ENCODE measurements at regions not wholly inside any gene's neighbourhood (a gene's known extent, or its start where the extent isn't known, plus 50 kb on each side); places are given as distances from the start of the nearest gene placed in this dataset.

GRCh38 chr6:14401246-14401645, 283.7 kb downstream of the CD83 start:
- no peak for TF ChIP-seq JUND (IDR thresholded peaks at IDR 0.05)
- no peak overlapping the region for H3K27ac ChIP-seq (ENCODE audit: low read depth, low read length)
- RAD21 ChIA-PET (ENCODE audit: low non-redundant PET in 1 of 2, low total read pairs in 2 of 2, uncharacterized antibody in 2 of 2, unreplicated experiment in 2 of 2) = no interaction called here
- H3K79me2 ChIP-seq (ENCODE audit: insufficient read depth, low read length) = no peaks in the 10 kb centered on the region
- BruUV-seq (replicated peaks) = no TSS peak
- no peak overlapping the region for H3K4me3 ChIP-seq (replicated peaks in 1 of 2; ENCODE audit: low read depth in 1 of 2, low read length in 2 of 2)
- no peaks in the 10 kb centered on the region for H3K9me2 ChIP-seq (ENCODE audit: insufficient read depth)
- no peaks in the 10 kb centered on the region for H3K9me3 ChIP-seq (ENCODE audit: control insufficient read depth in 1 of 2, insufficient read depth in 1 of 2, low read depth in 1 of 2, low read length in 2 of 2)
- no peaks in the 10 kb centered on the region for H3K36me3 ChIP-seq (ENCODE audit: control insufficient read depth in 1 of 2, insufficient read depth in 2 of 2, low read length in 2 of 2)
- no peak overlapping the region for H2AFZ ChIP-seq (ENCODE audit: low read depth, low read length, poor library complexity, severe bottlenecking)
- DNase-seq (ENCODE audit: low read depth, low spot score) = no peak
- H3K27me3 ChIP-seq (ENCODE audit: insufficient read depth, low read length) = no peaks in the 10 kb centered on the region
- no peak for ATAC-seq
- H4K20me1 ChIP-seq (ENCODE audit: insufficient read depth) = no peaks in the 10 kb centered on the region
- H3K4me2 ChIP-seq (ENCODE audit: low read length) = no peak overlapping the region
- intact Hi-C loops (cut with micrococcal nuclease) = no loop called here
- H3K4me1 ChIP-seq (ENCODE audit: control insufficient read depth in 1 of 2, insufficient read depth in 2 of 2, low read length in 2 of 2) = no peaks in the 10 kb centered on the region
- H3K9ac ChIP-seq (ENCODE audit: low read length) = no peak overlapping the region
- CTCF ChIA-PET = no interaction called here
- POLR2A ChIA-PET = no interaction called here

GRCh38 chr6:14406614-14407331, 289.2 kb downstream of the CD83 start:
- POLR2A ChIA-PET = no interaction called here
- no TSS peak for BruUV-seq (replicated peaks)
- H3K9ac ChIP-seq (ENCODE audit: low read length) = no peak overlapping the region
- H3K4me1 ChIP-seq (ENCODE audit: control insufficient read depth in 1 of 2, insufficient read depth in 2 of 2, low read length in 2 of 2) = no peaks in the 10 kb centered on the region
- RAD21 ChIA-PET (ENCODE audit: low non-redundant PET in 1 of 2, low total read pairs in 2 of 2, uncharacterized antibody in 2 of 2, unreplicated experiment in 2 of 2) = no interaction called here
- intact Hi-C loops (cut with micrococcal nuclease) = no loop called here
- no peaks in the 10 kb centered on the region for H3K9me2 ChIP-seq (ENCODE audit: insufficient read depth)
- no peaks in the 10 kb centered on the region for H3K27me3 ChIP-seq (ENCODE audit: insufficient read depth, low read length)
- DNase-seq (ENCODE audit: low read depth, low spot score) (no peak), ATAC-seq (no peak)
- H3K9me3 ChIP-seq (ENCODE audit: control insufficient read depth in 1 of 2, insufficient read depth in 1 of 2, low read depth in 1 of 2, low read length in 2 of 2) = no peaks in the 10 kb centered on the region
- no peak overlapping the region for H2AFZ ChIP-seq (ENCODE audit: low read depth, low read length, poor library complexity, severe bottlenecking)
- H3K36me3 ChIP-seq (ENCODE audit: control insufficient read depth in 1 of 2, insufficient read depth in 2 of 2, low read length in 2 of 2) = no peaks in the 10 kb centered on the region
- no peak overlapping the region for H3K4me2 ChIP-seq (ENCODE audit: low read length)
- no peaks in the 10 kb centered on the region for H3K79me2 ChIP-seq (ENCODE audit: insufficient read depth, low read length)
- CTCF ChIA-PET = no interaction called here
- no peaks in the 10 kb centered on the region for H4K20me1 ChIP-seq (ENCODE audit: insufficient read depth)
- no peak overlapping the region for H3K27ac ChIP-seq (ENCODE audit: low read depth, low read length)
- no peak overlapping the region for H3K4me3 ChIP-seq (replicated peaks in 1 of 2; ENCODE audit: low read depth in 1 of 2, low read length in 2 of 2)
- TF ChIP-seq CBX3 (IDR thresholded peaks at IDR 0.05; ENCODE audit: low read depth) = no peak
- no peak for TF ChIP-seq CEBPB (IDR thresholded peaks at IDR 0.05; ENCODE audit: low read depth)
- TF ChIP-seq SIN3A (IDR thresholded peaks at IDR 0.05; ENCODE audit: low read depth) = no peak
- no peak for TF ChIP-seq CTCF (IDR thresholded peaks at IDR 0.05 in 2 of 3, conservative IDR thresholded peaks at IDR 0.05 in 1 of 3; ENCODE audit: borderline replicate concordance in 1 of 3, insufficient read depth in 1 of 3, low read depth in 2 of 3, low read length in 2 of 3)
- TF ChIP-seq ZBTB33 (IDR thresholded peaks at IDR 0.05; ENCODE audit: extremely low read depth, insufficient replicate concordance, low read length) = no peak
- no peak for TF ChIP-seq EZH2phosphoT487 (IDR thresholded peaks at IDR 0.05; ENCODE audit: borderline replicate concordance)
- no peak for TF ChIP-seq SP1 (IDR thresholded peaks at IDR 0.05; ENCODE audit: low read depth)
- TF ChIP-seq POLR2AphosphoS5 (IDR thresholded peaks at IDR 0.05; ENCODE audit: low read depth, low read length) = no peak
- TF ChIP-seq SRF (IDR thresholded peaks at IDR 0.05; ENCODE audit: low read depth) = no peak
- no peak for TF ChIP-seq RAD21 (IDR thresholded peaks at IDR 0.05; ENCODE audit: low read depth)
- TF ChIP-seq EZH2 (IDR thresholded peaks at IDR 0.05) = no peak
- TF ChIP-seq FOSL1 (IDR thresholded peaks at IDR 0.05; ENCODE audit: low read depth) = no peak
- TF ChIP-seq MAX (IDR thresholded peaks at IDR 0.05) = no peak
- no peak for TF ChIP-seq EGR1 (IDR thresholded peaks at IDR 0.05; ENCODE audit: low read depth)
- TF ChIP-seq TCF7L2 (IDR thresholded peaks at IDR 0.05; ENCODE audit: borderline replicate concordance, extremely low read depth, insufficient read depth, insufficient read length) = no peak
- TF ChIP-seq ZFX (IDR thresholded peaks at IDR 0.05) = no peak
- TF ChIP-seq YY1 (IDR thresholded peaks at IDR 0.05; ENCODE audit: extremely low read depth, insufficient replicate concordance, low read depth, low read length) = no peak
- no peak for TF ChIP-seq JUND (IDR thresholded peaks at IDR 0.05)

All from HCT116 (cell line).